ENCODE measurements at regions not wholly inside any gene's neighbourhood (a gene's known extent, or its start where the extent isn't known, plus 50 kb on each side); places are given as distances from the start of the nearest gene placed in this dataset.

GRCh38 chr2:239460780-239461179 lies 60.0 kb upstream of the HDAC4 start (continued):
- TF ChIP-seq ZNF462 (CRISPR knock-in tag; IDR thresholded peaks at IDR 0.05) (no peak), ZNF114 (CRISPR knock-in tag; IDR thresholded peaks at IDR 0.05) (no peak)

DNA sequence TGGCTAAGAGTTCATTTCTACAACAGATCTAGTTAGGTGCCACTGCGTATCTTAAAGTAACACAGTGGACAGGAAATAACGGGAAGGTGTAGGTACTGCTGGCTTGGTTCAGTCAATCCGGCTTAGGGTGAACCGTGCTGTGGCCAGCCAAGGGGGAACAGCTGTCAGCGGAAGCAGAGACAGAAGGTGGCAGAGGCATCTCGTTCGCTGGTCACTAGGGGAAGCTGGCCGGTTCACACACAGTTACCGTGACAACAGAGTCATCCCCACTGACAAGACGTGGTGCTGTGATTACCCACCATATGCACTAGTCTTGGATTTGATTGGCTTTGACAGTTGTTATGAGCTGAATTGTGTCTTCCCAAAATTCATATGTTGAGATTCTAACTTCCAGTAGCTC lies 58.8 kb upstream of the HDAC4 start:
- Histone ChIP-seq H3K4me3 (no peak overlapping the region), H3K4me2 (no peak overlapping the region), H3K9me2 (ENCODE audit: insufficient read depth) (no peaks in the 10 kb centered on the region), H3K27ac (ENCODE audit: low read depth) (no peak overlapping the region), H4K20me1 (replicated peaks; ENCODE audit: insufficient read depth) (no peaks in the 10 kb centered on the region), H3K4me1 (ENCODE audit: insufficient read depth) (no peaks in the 10 kb centered on the region), H3K36me3 (ENCODE audit: insufficient read depth) (no peaks in the 10 kb centered on the region), H2AFZ (no peak overlapping the region), H3K79me2 (replicated peaks; ENCODE audit: insufficient read depth) (no peaks in the 10 kb centered on the region), H3K27me3 (ENCODE audit: insufficient read depth) (no peaks in the 10 kb centered on the region), H3F3A (replicated peaks; ENCODE audit: low read depth) (no peaks in the 10 kb centered on the region)
- no peak for DNase-seq (ENCODE audit: low spot score)
- ATAC-seq = no peak
- peaks cover 3% of the 10 kb centered on the region for H3K27me3 Mint-ChIP-seq (ENCODE audit: insufficient read depth, low read depth, poor library complexity)
- H3K27ac Mint-ChIP-seq = no peak overlapping the region
- no peaks in the 10 kb centered on the region for H3K4me1 Mint-ChIP-seq
- peaks cover 14% of the 10 kb centered on the region for H3K9me3 Mint-ChIP-seq
- H3K36me3 Mint-ChIP-seq (ENCODE audit: low read depth) = no peaks in the 10 kb centered on the region
- no peak overlapping the region for H3K4me3 Mint-ChIP-seq
- no peak for TF ChIP-seq STAT1 (IDR thresholded peaks at IDR 0.05; ENCODE audit: unreplicated experiment)

- Histone ChIP-seq H3K4me1 (ENCODE audit: insufficient read depth) (no peaks in the 10 kb centered on the region), H3K27me3 (ENCODE audit: insufficient read depth) (no peaks in the 10 kb centered on the region), H3K4me3 (no peak overlapping the region), H3K27ac (ENCODE audit: low read depth) (no peak overlapping the region), H3K36me3 (ENCODE audit: insufficient read depth) (no peaks in the 10 kb centered on the region; the same call in 1 of the 2 replicates), H4K20me1 (replicated peaks; ENCODE audit: insufficient read depth) (no peaks in the 10 kb centered on the region), H2AFZ (no peak overlapping the region), H3K4me2 (no peak overlapping the region), H3K9me2 (ENCODE audit: insufficient read depth) (no peaks in the 10 kb centered on the region), H3K79me2 (replicated peaks; ENCODE audit: insufficient read depth) (no peaks in the 10 kb centered on the region), H3F3A (replicated peaks; ENCODE audit: low read depth) (no peaks in the 10 kb centered on the region)
- peaks cover 3% of the 10 kb centered on the region for H3K27me3 Mint-ChIP-seq (ENCODE audit: insufficient read depth, low read depth, poor library complexity)
- DNase-seq (ENCODE audit: low spot score) (no peak), ATAC-seq (no peak)
- no peak overlapping the region for H3K4me3 Mint-ChIP-seq
- peaks cover 18% of the 10 kb centered on the region for H3K9me3 Mint-ChIP-seq
- no peaks in the 10 kb centered on the region for H3K4me1 Mint-ChIP-seq
- no peak overlapping the region for H3K27ac Mint-ChIP-seq
- peaks cover 2% of the 10 kb centered on the region; the same call in 1 of the 3 replicates for H3K36me3 Mint-ChIP-seq (ENCODE audit: low read depth)
- TF ChIP-seq EZH2 (IDR thresholded peaks at IDR 0.05; ENCODE audit: low read depth, unreplicated experiment) = no peak
- no peak for TF ChIP-seq ZNF462 (CRISPR knock-in tag; IDR thresholded peaks at IDR 0.05)
Observed at GRCh38 chr2:239459056-239459455, 58.2 kb upstream of the HDAC4 start.
